ENCODE measurements at regions not wholly inside any gene's neighbourhood (a gene's known extent, or its start where the extent isn't known, plus 50 kb on each side); places are given as distances from the start of the nearest gene placed in this dataset.

- no peak for DNase-seq (ENCODE audit: low spot score)
- ChIA-PET POLR2A (ENCODE audit: low non-redundant PET) (no interaction called here), CTCF (no interaction called here)
- TF ChIP-seq, protein P1, sequence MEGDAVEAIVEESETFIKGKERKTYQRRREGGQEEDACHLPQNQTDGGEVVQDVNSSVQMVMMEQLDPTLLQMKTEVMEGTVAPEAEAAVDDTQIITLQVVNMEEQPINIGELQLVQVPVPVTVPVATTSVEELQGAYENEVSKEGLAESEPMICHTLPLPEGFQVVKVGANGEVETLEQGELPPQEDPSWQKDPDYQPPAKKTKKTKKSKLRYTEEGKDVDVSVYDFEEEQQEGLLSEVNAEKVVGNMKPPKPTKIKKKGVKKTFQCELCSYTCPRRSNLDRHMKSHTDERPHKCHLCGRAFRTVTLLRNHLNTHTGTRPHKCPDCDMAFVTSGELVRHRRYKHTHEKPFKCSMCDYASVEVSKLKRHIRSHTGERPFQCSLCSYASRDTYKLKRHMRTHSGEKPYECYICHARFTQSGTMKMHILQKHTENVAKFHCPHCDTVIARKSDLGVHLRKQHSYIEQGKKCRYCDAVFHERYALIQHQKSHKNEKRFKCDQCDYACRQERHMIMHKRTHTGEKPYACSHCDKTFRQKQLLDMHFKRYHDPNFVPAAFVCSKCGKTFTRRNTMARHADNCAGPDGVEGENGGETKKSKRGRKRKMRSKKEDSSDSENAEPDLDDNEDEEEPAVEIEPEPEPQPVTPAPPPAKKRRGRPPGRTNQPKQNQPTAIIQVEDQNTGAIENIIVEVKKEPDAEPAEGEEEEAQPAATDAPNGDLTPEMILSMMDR (conservative IDR thresholded peaks at IDR 0.05; ENCODE audit: low read depth), result no peak
- no peak overlapping the region for H3K27ac ChIP-seq
These were observed 86.0 kb upstream of the ITGA4 start for GRCh38 chr2:181371195-181371594.

DNA sequence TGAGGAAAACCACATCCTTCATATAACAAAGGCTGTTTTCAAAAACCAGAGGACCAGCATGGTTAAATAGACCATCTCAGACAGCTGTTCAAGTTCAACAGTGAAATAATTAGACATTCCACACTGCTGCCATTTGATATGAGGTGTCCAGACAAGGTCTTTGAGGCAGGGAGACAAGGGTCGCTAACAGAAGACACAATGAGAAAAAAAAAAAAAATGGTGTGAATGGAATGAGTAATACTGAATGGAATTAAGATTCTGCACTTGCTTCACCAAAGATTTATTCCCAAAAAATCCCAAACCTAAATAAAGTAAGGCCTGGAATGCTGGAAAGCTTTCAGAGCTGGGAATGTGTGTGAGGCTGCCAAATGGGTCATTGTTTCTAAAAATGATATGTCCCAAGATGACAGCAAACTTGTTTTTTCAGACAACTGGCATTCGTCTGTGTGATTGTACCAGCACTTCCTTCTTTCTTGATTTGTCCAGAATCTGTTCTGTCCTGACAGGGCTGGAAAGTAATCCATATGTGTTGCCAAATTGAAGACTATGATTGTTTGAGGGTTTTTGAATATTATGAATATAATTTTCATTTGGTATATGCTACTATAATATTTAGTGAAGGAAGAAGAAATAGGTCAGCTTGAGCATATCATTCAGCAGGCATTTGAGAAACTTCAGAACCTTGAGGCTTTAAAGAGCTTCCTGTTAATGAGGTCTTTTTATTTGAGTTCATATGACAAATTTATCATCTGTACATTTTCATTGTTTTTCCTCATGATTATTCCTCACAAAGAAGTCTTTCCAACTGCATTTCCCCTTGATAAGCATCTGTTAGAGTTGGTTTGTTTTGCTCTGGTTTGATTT lies 85.2 kb upstream of the ITGA4 start:
- H3K27ac ChIP-seq, result no peak overlapping the region
- DNase-seq (ENCODE audit: low spot score), result no peak
- ChIA-PET CTCF (no interaction called here), POLR2A (ENCODE audit: low non-redundant PET) (no interaction called here)
- TF ChIP-seq, protein P1 (conservative IDR thresholded peaks at IDR 0.05; ENCODE audit: low read depth), result no peak

- POLR2A ChIA-PET (ENCODE audit: low non-redundant PET), result no interaction called here
- CTCF ChIA-PET, result no interaction called here
- TF ChIP-seq, protein P1 (conservative IDR thresholded peaks at IDR 0.05; ENCODE audit: low read depth), result no peak
- no peak for DNase-seq (ENCODE audit: low spot score)
- H3K27ac ChIP-seq, result no peak overlapping the region
These were observed 84.5 kb upstream of the ITGA4 start for GRCh38 chr2:181372646-181373040.

GRCh38 chr2:181374781-181375675 lies 82.2 kb upstream of the ITGA4 start:
- DNase-seq (ENCODE audit: low spot score), result no peak
- POLR2A ChIA-PET (ENCODE audit: low non-redundant PET), result no interaction called here
- TF ChIP-seq, protein P1 (conservative IDR thresholded peaks at IDR 0.05; ENCODE audit: low read depth), result no peak
- CTCF ChIA-PET, result interaction anchor here (0.5 kb wide), 1 partner anchor 282 kb away, joined by 3 read pairs; no protein-coding TSS in a partner anchor
- H3K27ac ChIP-seq, result no peak overlapping the region

DNA sequence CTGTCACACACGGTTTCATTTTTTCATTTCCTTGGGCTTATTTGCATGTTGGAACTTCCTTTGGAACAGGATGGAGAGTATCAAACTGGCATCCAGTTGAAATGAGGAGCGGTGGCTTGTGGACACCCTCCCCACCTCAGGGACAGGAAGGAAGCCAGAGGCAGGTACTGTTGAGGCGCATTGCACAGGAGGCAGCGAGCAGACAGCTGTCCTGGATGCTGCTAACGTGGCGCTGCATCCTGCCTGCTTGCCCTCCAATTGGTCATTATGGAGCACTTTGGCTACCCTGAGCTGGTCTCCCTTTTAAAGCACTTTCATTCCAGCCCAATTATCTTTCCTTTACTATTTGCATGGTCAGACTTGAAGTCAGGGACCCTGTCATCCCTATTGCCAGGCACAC lies 80.7 kb upstream of the ITGA4 start:
- H3K27ac ChIP-seq, result no peak overlapping the region
- POLR2A ChIA-PET (ENCODE audit: low non-redundant PET), result no interaction called here
- no peak for DNase-seq (ENCODE audit: low spot score)
- TF ChIP-seq, protein P1 (conservative IDR thresholded peaks at IDR 0.05; ENCODE audit: low read depth), result no peak
- CTCF ChIA-PET, result no interaction called here

DNA sequence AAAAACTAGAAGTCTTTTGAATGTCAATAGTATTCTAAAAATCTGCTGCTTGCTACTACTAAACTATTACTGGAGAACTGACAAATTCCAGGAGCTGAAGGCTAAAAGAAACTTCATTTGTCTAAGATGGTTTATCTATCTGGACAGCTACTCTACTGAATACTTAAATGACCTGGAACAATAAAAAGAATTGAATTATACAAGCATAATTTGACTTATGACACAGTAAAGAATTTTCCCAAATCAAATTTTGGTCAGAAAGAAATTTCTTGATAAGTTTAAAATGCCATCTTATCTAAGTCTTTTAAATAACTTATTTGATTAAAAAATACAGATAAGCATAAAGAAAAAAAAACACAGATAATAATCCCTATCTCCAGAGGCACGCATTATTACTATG lies 80.2 kb upstream of the ITGA4 start:
- H3K27ac ChIP-seq, result no peak overlapping the region
- DNase-seq (ENCODE audit: low spot score), result no peak
- TF ChIP-seq, protein P1 (conservative IDR thresholded peaks at IDR 0.05; ENCODE audit: low read depth), result no peak
- ChIA-PET POLR2A (ENCODE audit: low non-redundant PET) (no interaction called here), CTCF (no interaction called here)
